K562 (cell line): ENCODE measurements at regions not wholly inside any gene's neighbourhood (a gene's known extent, or its start where the extent isn't known, plus 50 kb on each side); places are given as distances from the start of the nearest gene placed in this dataset.

Experiments
- ATAC-seq: fragments of 200-7000 bp; cut with Tn5 transposase; 3 replicates; pipeline ENCODE4 v1.9.1; 2020; ENCODE audit warnings: moderate library complexity
- BruUV-seq: library from RNA; stranded (reverse); fragments of 400-500 nt; replicated peaks from 2 replicates; lab custom pipeline; 2021; lab: Mats Ljungman, UMichigan
- CTCF ChIA-PET: fragments of 300-600 bp; formaldehyde crosslinking; extraction: SDS; loops from one replicate; lab custom pipeline; 2021; ENCODE audit warnings: low intra/inter-chr PET ratio; lab: Yijun Ruan, JAX
- POLR2A ChIA-PET: fragments of 300-600, 350-650 bp; sonication (Branson Sonifier 250); formaldehyde crosslinking; extraction: SDS; loops from one replicate; lab custom pipeline; 2021; ENCODE audit warnings: antibody characterized with exemption, inconsistent platforms; lab: Yijun Ruan, JAX
- DNase-seq, 4 experiments: peaks; one replicate each; pipeline versions ENCODE4 v3.0.0 to v3.0.0-alpha.2; 2011 to 2018; ENCODE audit warnings: low spot score in 3 of 4, mixed read lengths in 3 of 4; ENCODE audit errors: extremely low read depth in 1 of 4
- FAIRE-seq: peaks from 2 replicates; lab custom pipeline; 2011; peaks lifted over from hg19 to GRCh38; lab: Jason Lieb, UNC
- H2AFZ ChIP-seq: 2 replicates; pipeline ENCODE4 v1.6.0; 2011; ENCODE audit warnings: low read depth, low read length, control low read depth, inconsistent platforms
- H3K27ac ChIP-seq: fragments of 200-600 bp; 3 replicates; pipeline ENCODE4 v1.8.0; 2011; ENCODE audit warnings: low read depth, mild to moderate bottlenecking, control low read depth, inconsistent platforms, low read length, moderate library complexity, mixed read lengths; ENCODE audit errors: extremely low read depth
- H3K27me3 ChIP-seq, 2 experiments: fragments of 300-600 bp in 1 of 2; 2 replicates in 1 of 2; 3 replicates in 1 of 2; pipeline versions ENCODE4 v1.6.0 to v1.8.0; 2011; ENCODE audit warnings: inconsistent platforms in 2 of 2, low read length in 2 of 2, mild to moderate bottlenecking in 1 of 2, mixed read lengths in 1 of 2, moderate library complexity in 1 of 2; ENCODE audit not compliant: control insufficient read depth in 2 of 2, insufficient read depth in 2 of 2
- H3K36me3 ChIP-seq: fragments of 300-600 bp; 3 replicates; pipeline ENCODE4 v1.8.0; 2011; ENCODE audit warnings: mild to moderate bottlenecking, low read length, inconsistent platforms; ENCODE audit not compliant: control insufficient read depth, insufficient read depth
- H3K4me1 ChIP-seq, 2 experiments: fragments of 200-600 bp in 1 of 2; replicated peaks in 1 of 2; 2 replicates in 1 of 2; 3 replicates in 1 of 2; pipeline versions ENCODE4 v1.5.1 to v1.8.0; 2011; ENCODE audit warnings: inconsistent platforms in 2 of 2, low read length in 2 of 2, mild to moderate bottlenecking in 1 of 2, mixed read lengths in 1 of 2, moderate library complexity in 1 of 2; ENCODE audit not compliant: control insufficient read depth in 2 of 2, insufficient read depth in 2 of 2
- H3K4me2 ChIP-seq: 2 replicates; pipeline ENCODE4 v1.6.1; 2011; ENCODE audit warnings: low read length, control low read depth, inconsistent platforms, mixed read lengths; ENCODE audit not compliant: insufficient read depth
- H3K4me3 ChIP-seq: fragments of 200-600 bp; sonication (generic), shearing (Covaris generic); 2 replicates; pipeline ENCODE4 v1.5.1; 2016; ENCODE audit warnings: control low read depth, inconsistent platforms
- H3K79me2 ChIP-seq: fragments of 200-600 bp; 3 replicates; pipeline ENCODE4 v1.8.0; 2011; ENCODE audit warnings: low read length, inconsistent platforms; ENCODE audit not compliant: control insufficient read depth, insufficient read depth
- H3K9ac ChIP-seq, 2 experiments: 2 replicates each; pipeline versions ENCODE4 v1.6.0 to v1.6.1; 2011; ENCODE audit warnings: low read depth in 2 of 2, low read length in 2 of 2, control low read depth in 1 of 2, inconsistent platforms in 1 of 2, mild to moderate bottlenecking in 1 of 2, mixed read lengths in 1 of 2; ENCODE audit not compliant: insufficient read depth in 1 of 2
- H3K9me1 ChIP-seq: one replicate; pipeline ENCODE4 v1.6.0; 2011; ENCODE audit warnings: inconsistent platforms, mild to moderate bottlenecking, low read length, moderate library complexity; ENCODE audit not compliant: control insufficient read depth, insufficient read depth
- H3K9me3 ChIP-seq: replicated peaks from 2 replicates; pipeline ENCODE4 v1.5.1; 2011; ENCODE audit warnings: low read depth, low read length, inconsistent platforms; ENCODE audit not compliant: control insufficient read depth, insufficient read depth
- H4K20me1 ChIP-seq: replicated peaks from 2 replicates; pipeline ENCODE4 v1.6.1; 2011; ENCODE audit warnings: low read length, inconsistent platforms, mixed read lengths; ENCODE audit not compliant: control insufficient read depth, insufficient read depth
- BACH1 ChIP-seq: fragments of 200-800 bp; sonication (Bioruptor generic); IDR thresholded peaks from 2 replicates; pipeline ENCODE4 v1.6.1; 2016; ENCODE audit warnings: missing genetic modification characterization, missing compliant biosample characterization
- CEBPB ChIP-seq: fragments of 450-650 bp; IDR thresholded peaks from 2 replicates; pipeline ENCODE4 v1.6.1; 2016; ENCODE audit warnings: missing genetic modification characterization, missing compliant biosample characterization
- HMGN3 ChIP-seq: IDR thresholded peaks from 2 replicates; pipeline ENCODE4 v1.6.1; 2011; ENCODE audit warnings: borderline replicate concordance, low read depth, mild to moderate bottlenecking, mixed read lengths, low read length; ENCODE audit not compliant: insufficient read length; ENCODE audit errors: extremely low read depth
- SMC3 ChIP-seq: conservative IDR thresholded peaks from 2 replicates; pipeline ENCODE4 v1.6.1; 2011; ENCODE audit warnings: low read depth, low read length, improper control_type of control experiment; ENCODE audit not compliant: insufficient read depth
- WGBS: fragments of 100-300 bp; shearing (Covaris generic); methylation state at CpG from one replicate; pipeline ENCODE4 v1.1.6; 2016; ENCODE audit warnings: low coverage, mixed read lengths; ENCODE audit not compliant: insufficient coverage; ENCODE audit errors: missing lambda C conversion rate; 5-methylcytosine and 5-hydroxymethylcytosine counted together
- in situ Hi-C: fragments of 300-500 bp; cut with MboI; formaldehyde crosslinking; loops from 4 replicates; pipeline ENCODE4 v1.15.0; 2018; ENCODE audit warnings: inconsistent platforms, mixed read lengths
- intact Hi-C: fragments of 100-400 bp; cut with micrococcal nuclease; formaldehyde crosslinking; loops from 2 replicates; pipeline ENCODE4 v1.14.2; 2022
- TF ChIP-seq, protein P1 (sequence below): sonication (generic); formaldehyde crosslinking; IDR thresholded peaks from 2 replicates; pipeline ENCODE4 v1.8.0; 2023; ENCODE audit warnings: missing genetic modification reagents, mild to moderate bottlenecking, borderline replicate concordance

DNA sequence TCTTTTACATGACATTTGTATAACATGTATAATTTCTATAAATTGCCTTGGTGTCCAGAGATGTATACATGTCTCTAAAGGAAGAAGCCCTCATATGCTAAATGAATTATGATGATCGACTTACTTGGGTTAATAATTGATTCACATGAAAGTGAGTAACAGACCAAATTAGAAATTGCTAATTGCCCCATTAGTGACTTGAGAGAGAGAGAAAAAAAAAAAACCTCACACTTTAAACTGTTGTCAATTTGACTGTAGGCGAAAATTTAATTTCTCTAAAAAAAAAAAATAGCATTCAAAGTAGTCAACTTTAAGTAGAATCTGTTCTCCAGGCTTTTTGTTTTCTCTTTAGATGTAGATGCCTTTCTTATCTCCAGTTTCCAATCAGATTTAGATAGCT, 383.3 kb downstream of the SH2D4B start:
- Histone ChIP-seq H3K27ac (no peak overlapping the region), H3K79me2 (no peaks in the 10 kb centered on the region), H3K4me2 (no peak overlapping the region), H3K9ac (no peak overlapping the region), H3K36me3 (no peaks in the 10 kb centered on the region), H2AFZ (no peak overlapping the region), H3K4me3 (no peak overlapping the region), H3K9me3 (no peaks in the 10 kb centered on the region), H3K27me3 (no peaks in the 10 kb centered on the region), H3K4me1 (no peaks in the 10 kb centered on the region), H3K9me1 (no peaks in the 10 kb centered on the region), H4K20me1 (no peaks in the 10 kb centered on the region)
- TF ChIP-seq SMC3 (no peak), HMGN3 (no peak), CEBPB (tag) (no peak), BACH1 (tag) (no peak)
- TF ChIP-seq, protein P1, sequence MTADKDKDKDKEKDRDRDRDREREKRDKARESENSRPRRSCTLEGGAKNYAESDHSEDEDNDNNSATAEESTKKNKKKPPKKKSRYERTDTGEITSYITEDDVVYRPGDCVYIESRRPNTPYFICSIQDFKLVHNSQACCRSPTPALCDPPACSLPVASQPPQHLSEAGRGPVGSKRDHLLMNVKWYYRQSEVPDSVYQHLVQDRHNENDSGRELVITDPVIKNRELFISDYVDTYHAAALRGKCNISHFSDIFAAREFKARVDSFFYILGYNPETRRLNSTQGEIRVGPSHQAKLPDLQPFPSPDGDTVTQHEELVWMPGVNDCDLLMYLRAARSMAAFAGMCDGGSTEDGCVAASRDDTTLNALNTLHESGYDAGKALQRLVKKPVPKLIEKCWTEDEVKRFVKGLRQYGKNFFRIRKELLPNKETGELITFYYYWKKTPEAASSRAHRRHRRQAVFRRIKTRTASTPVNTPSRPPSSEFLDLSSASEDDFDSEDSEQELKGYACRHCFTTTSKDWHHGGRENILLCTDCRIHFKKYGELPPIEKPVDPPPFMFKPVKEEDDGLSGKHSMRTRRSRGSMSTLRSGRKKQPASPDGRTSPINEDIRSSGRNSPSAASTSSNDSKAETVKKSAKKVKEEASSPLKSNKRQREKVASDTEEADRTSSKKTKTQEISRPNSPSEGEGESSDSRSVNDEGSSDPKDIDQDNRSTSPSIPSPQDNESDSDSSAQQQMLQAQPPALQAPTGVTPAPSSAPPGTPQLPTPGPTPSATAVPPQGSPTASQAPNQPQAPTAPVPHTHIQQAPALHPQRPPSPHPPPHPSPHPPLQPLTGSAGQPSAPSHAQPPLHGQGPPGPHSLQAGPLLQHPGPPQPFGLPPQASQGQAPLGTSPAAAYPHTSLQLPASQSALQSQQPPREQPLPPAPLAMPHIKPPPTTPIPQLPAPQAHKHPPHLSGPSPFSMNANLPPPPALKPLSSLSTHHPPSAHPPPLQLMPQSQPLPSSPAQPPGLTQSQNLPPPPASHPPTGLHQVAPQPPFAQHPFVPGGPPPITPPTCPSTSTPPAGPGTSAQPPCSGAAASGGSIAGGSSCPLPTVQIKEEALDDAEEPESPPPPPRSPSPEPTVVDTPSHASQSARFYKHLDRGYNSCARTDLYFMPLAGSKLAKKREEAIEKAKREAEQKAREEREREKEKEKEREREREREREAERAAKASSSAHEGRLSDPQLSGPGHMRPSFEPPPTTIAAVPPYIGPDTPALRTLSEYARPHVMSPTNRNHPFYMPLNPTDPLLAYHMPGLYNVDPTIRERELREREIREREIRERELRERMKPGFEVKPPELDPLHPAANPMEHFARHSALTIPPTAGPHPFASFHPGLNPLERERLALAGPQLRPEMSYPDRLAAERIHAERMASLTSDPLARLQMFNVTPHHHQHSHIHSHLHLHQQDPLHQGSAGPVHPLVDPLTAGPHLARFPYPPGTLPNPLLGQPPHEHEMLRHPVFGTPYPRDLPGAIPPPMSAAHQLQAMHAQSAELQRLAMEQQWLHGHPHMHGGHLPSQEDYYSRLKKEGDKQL = no peak
- in situ Hi-C loops = loop anchor here (10.0 kb wide), 1 partner anchor 226 kb away; no protein-coding TSS in a partner anchor
- ChIA-PET CTCF (no interaction called here), POLR2A (no interaction called here)
- no TSS peak for BruUV-seq
- FAIRE-seq = no peak
- ATAC-seq = no peak
- DNase-seq = no peak
- intact Hi-C loops = loop anchor here (5.0 kb wide), 1 partner anchor 479 kb away; no protein-coding TSS in a partner anchor
- WGBS = 0% methylated on average over 2 of the region's 2 CpGs
